Right atrium auricular region (tissue), 2 donors: ENCODE measurements at regions not wholly inside any gene's neighbourhood (a gene's known extent, or its start where the extent isn't known, plus 50 kb on each side); places are given as distances from the start of the nearest gene placed in this dataset.
"Not testable (repeated sequence)": the region's sequence is repeated elsewhere in the genome, so short reads cannot be mapped to it uniquely, and the experiment has no call there.

Experiments
- DNase-seq: peaks from one replicate; pipeline ENCODE4 v3.0.0-alpha.2; 2019; ENCODE audit warnings: low spot score
- H3K27ac ChIP-seq, 2 donors: fragments of 200-600 bp; sonication (generic); 1 replicate in 1 of 2; 2 replicates in 1 of 2; pipeline ENCODE4 v1.5.1; 2016 to 2019
- H3K27me3 ChIP-seq, 2 donors: fragments of 200-600 bp; sonication (generic); one replicate each; pipeline versions ENCODE4 v1.5.1 to v1.6.0; 2017 to 2019
- H3K36me3 ChIP-seq: fragments of 200-600 bp; sonication (generic); one replicate; pipeline ENCODE4 v1.5.1; 2016
- H3K4me1 ChIP-seq, 2 donors: fragments of 200-600 bp; sonication (generic); one replicate each; pipeline versions ENCODE4 v1.5.1 to v1.6.0; 2017 to 2019
- H3K4me3 ChIP-seq, 2 donors: fragments of 200-600 bp; sonication (generic); 1 replicate in 1 of 2; 2 replicates in 1 of 2; pipeline ENCODE4 v1.5.1; 2017 to 2019; ENCODE audit warnings: mild to moderate bottlenecking in 1 of 2, moderate library complexity in 1 of 2
- H3K9me3 ChIP-seq, 2 donors: fragments of 200-600 bp; sonication (generic); one replicate each; pipeline ENCODE4 v1.5.1; 2019

- peaks cover 0 to 51% of the 10 kb centered on the region in 2 donors for H3K9me3 ChIP-seq
- not testable (repeated sequence) for H3K4me3 ChIP-seq, H3K27ac ChIP-seq, H3K27me3 ChIP-seq, H3K4me1 ChIP-seq, H3K36me3 ChIP-seq, DNase-seq
These were observed 131.9 kb downstream of the CWH43 start for GRCh38 chr4:49117951-49118350.

DNA sequence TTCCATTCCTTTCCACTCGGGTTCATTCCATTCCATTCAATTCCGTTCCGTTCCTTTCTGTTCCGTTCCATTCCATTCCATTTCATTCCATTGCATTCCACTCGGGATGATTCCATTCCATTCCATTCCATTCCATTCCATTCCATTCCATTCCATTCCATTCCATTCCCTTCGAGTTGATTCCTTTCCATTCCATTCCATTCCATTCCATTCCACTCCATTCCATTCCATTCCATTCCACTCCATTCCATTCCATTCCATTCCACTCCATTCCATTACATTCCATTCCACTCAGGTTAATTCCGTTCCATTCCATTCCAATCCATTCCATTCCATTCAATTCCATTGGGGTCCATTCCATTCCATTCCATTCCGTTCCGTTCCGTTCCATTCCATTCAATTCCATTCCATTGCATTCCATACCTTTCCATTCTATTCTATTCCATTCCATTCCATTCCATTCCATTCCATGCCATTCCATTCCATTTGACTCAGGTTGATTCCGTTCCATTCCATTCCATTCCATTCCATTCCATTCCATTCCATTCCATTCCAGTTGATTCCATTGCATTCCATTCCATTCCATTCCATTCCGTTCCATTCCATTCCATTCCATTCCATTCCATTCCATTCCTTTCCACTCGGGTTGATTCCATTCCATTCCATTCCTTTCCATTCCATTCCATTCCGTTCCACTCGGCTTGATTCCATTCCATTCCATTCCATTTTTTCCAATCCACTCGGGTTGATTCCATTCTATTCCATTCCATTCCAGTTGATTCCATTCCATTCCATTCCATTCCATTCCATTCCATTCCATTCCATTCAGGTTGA, 132.5 kb downstream of the CWH43 start:
- H3K27ac ChIP-seq, H3K4me3 ChIP-seq, H3K27me3 ChIP-seq, H3K36me3 ChIP-seq, H3K4me1 ChIP-seq, DNase-seq: not testable (repeated sequence)
- peaks cover 0 to 51% of the 10 kb centered on the region in 2 donors for H3K9me3 ChIP-seq

- not testable (repeated sequence) for H3K27me3 ChIP-seq, H3K4me1 ChIP-seq, H3K27ac ChIP-seq, H3K36me3 ChIP-seq, H3K4me3 ChIP-seq, DNase-seq
- H3K9me3 ChIP-seq, result peaks cover 0 to 51% of the 10 kb centered on the region in 2 donors
These were observed 133.3 kb downstream of the CWH43 start for GRCh38 chr4:49119345-49119744.

- not testable (repeated sequence) for H3K4me3 ChIP-seq, H3K27me3 ChIP-seq, H3K36me3 ChIP-seq, H3K4me1 ChIP-seq, H3K27ac ChIP-seq, DNase-seq
- H3K9me3 ChIP-seq, result peaks cover 0 to 42% of the 10 kb centered on the region in 2 donors
These were observed 134.1 kb downstream of the CWH43 start for GRCh38 chr4:49120042-49120779.

GRCh38 chr4:49120804-49121203, 134.7 kb downstream of the CWH43 start:
- H3K27me3 ChIP-seq, H3K27ac ChIP-seq, H3K4me3 ChIP-seq, DNase-seq, H3K4me1 ChIP-seq, H3K36me3 ChIP-seq: not testable (repeated sequence)
- peaks cover 0 to 37% of the 10 kb centered on the region in 2 donors for H3K9me3 ChIP-seq

DNA sequence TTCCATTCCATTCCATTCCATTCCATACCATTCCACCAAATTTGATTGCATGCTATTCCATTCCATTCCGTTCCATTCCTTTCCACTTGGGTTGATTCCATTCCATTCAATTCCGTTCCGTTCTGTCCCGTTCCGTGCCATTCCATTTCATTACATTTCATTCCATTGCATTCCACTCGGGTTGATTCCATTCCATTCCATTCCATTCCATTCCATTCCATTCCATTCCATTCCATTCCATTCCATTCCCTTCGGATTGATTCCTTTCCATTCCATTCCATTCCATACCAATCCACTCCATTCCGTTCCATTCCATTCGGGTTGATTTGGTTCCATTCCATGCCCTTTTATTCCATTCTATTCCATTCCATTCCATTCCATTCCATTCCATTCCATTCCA, 140.4 kb downstream of the CWH43 start:
- H3K27me3 ChIP-seq, H3K27ac ChIP-seq, H3K9me3 ChIP-seq, H3K36me3 ChIP-seq, H3K4me1 ChIP-seq, H3K4me3 ChIP-seq, DNase-seq: not testable (repeated sequence)

DNA sequence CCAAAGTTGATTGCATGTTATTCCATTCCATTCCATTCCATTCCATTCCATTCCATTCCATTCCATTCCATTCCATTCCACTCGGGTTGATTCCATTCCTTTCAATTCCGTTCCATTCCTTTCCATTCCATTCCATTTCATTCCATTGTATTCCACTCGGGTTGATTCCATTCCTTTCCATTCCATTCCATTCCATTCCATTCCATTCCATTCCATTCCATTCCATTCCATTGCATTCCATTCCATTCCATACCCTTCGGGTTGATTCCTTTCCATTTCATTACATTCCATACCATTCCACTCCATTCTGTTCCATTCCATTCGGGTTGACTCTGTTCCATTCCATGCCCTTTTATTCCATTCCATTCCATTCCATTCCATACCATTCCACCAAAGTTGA, 140.8 kb downstream of the CWH43 start:
- not testable (repeated sequence) for H3K4me3 ChIP-seq, H3K4me1 ChIP-seq, H3K9me3 ChIP-seq, DNase-seq, H3K27ac ChIP-seq, H3K27me3 ChIP-seq, H3K36me3 ChIP-seq

DNA sequence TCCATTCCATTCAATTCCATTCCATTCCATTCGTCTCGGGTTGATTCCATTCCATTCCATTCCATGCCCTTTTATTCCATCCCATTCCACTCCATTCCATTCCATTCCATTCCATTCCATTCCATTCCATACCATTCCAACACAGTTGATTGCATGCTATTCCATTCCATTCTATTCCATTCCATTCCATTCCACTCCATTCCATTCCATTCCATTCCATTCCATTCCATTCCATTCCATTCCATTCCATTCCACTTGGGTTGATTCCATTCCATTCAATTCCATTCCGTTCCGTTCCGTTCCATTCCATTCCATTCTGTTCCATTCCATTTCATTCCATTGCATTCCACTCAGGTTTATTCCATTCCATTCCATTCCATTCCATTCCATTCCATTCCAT, 143.3 kb downstream of the CWH43 start:
- not testable (repeated sequence) for H3K4me1 ChIP-seq, H3K27ac ChIP-seq, H3K27me3 ChIP-seq, H3K36me3 ChIP-seq, DNase-seq, H3K9me3 ChIP-seq, H3K4me3 ChIP-seq

DNA sequence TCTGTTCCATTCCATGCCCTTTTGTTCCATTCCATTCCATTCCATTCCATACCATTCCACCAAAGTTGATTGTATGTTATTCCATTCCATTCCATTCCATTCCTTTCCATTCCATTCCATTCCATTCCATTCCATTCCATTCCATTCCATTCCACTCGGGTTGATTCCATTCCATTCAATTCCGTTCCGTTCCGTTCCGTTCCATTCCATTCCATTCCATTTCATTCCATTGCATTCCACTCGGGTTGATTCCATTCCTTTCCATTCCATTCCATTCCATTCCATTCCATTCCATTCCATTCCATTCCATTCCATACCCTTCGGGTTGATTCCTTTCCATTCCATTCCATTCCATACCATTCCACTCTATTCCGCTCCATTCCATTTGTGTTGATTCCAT, 143.8 kb downstream of the CWH43 start:
- H3K9me3 ChIP-seq, H3K4me3 ChIP-seq, H3K27me3 ChIP-seq, H3K27ac ChIP-seq, H3K4me1 ChIP-seq, H3K36me3 ChIP-seq, DNase-seq: not testable (repeated sequence)

DNA sequence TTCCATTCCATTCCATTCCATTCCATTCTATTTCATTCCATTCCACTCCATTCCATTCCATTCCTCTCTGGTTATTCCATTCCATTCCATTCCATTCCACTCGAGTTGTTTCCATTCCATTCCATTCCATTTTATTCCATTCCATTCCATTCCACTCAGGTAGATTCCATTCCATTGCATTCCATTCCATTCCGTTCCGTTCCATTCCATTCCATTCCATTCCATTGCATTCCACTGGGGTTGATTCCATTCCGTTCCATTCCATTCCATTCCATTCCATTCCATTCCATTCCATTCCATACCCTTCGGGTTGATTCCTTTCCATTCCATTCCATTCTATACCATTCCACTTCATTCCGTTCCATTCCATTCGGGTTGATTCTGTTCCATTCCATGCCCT, 144.6 kb downstream of the CWH43 start:
- H3K9me3 ChIP-seq, H3K4me3 ChIP-seq, H3K27me3 ChIP-seq, DNase-seq, H3K27ac ChIP-seq, H3K4me1 ChIP-seq, H3K36me3 ChIP-seq: not testable (repeated sequence)

DNA sequence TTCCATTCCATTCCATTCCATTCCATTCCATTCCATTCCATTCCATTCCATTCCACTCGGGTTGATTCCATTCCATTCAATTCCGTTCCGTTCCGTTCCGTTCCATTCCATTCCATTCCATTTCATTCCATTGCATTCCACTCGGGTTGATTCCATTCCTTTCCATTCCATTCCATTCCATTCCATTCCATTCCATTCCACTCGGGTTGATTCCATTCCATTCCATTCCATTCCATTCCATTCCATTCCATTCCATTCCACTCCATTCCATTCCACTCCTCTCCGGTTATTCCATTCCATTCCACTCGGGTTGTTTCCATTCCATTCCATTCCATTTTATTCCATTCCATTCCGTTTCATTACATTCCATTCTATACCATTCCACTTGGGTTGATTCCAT, 151.0 kb downstream of the CWH43 start:
- not testable (repeated sequence) for DNase-seq, H3K36me3 ChIP-seq, H3K4me3 ChIP-seq, H3K9me3 ChIP-seq, H3K27ac ChIP-seq, H3K4me1 ChIP-seq, H3K27me3 ChIP-seq

- H3K36me3 ChIP-seq, H3K4me3 ChIP-seq, H3K27ac ChIP-seq, DNase-seq, H3K4me1 ChIP-seq, H3K27me3 ChIP-seq, H3K9me3 ChIP-seq: not testable (repeated sequence)
These were observed 151.9 kb downstream of the CWH43 start for GRCh38 chr4:49137961-49138360.

GRCh38 chr4:49138818-49139217, 152.7 kb downstream of the CWH43 start:
- not testable (repeated sequence) for H3K9me3 ChIP-seq, H3K27ac ChIP-seq, H3K4me1 ChIP-seq, H3K36me3 ChIP-seq, H3K4me3 ChIP-seq, DNase-seq, H3K27me3 ChIP-seq

GRCh38 chr4:49139513-49139912, 153.4 kb downstream of the CWH43 start:
- H3K36me3 ChIP-seq, H3K27me3 ChIP-seq, H3K27ac ChIP-seq, H3K4me3 ChIP-seq, H3K9me3 ChIP-seq, H3K4me1 ChIP-seq, DNase-seq: not testable (repeated sequence)

DNA sequence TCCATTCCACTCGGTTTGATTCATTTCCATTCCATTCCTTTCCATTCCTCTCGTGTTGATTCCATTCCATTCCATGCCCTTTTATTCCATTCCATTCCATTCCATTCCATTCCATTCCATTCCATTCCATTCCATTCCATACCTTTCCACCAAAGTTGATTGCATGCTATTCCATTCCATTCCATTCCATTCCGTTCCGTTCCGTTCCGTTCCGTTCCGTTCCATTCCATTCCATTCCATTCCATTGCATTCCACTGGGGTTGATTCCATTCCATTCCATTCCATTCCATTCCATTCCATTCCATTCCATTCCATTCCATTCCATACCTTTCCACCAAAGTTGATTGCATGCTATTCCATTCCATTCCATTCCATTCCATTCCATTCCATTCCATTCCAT, 154.3 kb downstream of the CWH43 start:
- H3K27ac ChIP-seq, H3K27me3 ChIP-seq, H3K4me3 ChIP-seq, H3K36me3 ChIP-seq, H3K9me3 ChIP-seq, H3K4me1 ChIP-seq: not testable (repeated sequence)
- DNase-seq, result peak; percentile 78
